OCI-LY3 (cell line): ENCODE measurements at regions not wholly inside any gene's neighbourhood (a gene's known extent, or its start where the extent isn't known, plus 50 kb on each side); places are given as distances from the start of the nearest gene placed in this dataset.

Source experiments
- CTCF ChIP-seq: fragments of 200-600, 300-600 bp; sonication (generic); IDR thresholded peaks from 2 replicates; pipeline ENCODE4 v1.5.1; 2014; ENCODE audit warnings: antibody characterized with exemption, low read length, low read depth
- EZH2phosphoT487 ChIP-seq: fragments of 200-600 bp; shearing (Covaris generic); IDR thresholded peaks from 2 replicates; pipeline ENCODE4 v1.6.1; 2018; ENCODE audit warnings: antibody characterized with exemption, mixed run types, low read depth

GRCh38 chr4:124307143-124307542 lies 405.4 kb downstream of the ANKRD50 start:
- no peak for TF ChIP-seq EZH2phosphoT487
- TF ChIP-seq CTCF = no peak
